ENCODE measurements at regions not wholly inside any gene's neighbourhood (a gene's known extent, or its start where the extent isn't known, plus 50 kb on each side); places are given as distances from the start of the nearest gene placed in this dataset.

GRCh38 chr16:87189426-87189825, 127.8 kb downstream of the C16orf95 start (continued):
- TF ChIP-seq E2F5 (CRISPR knock-in tag; IDR thresholded peaks at IDR 0.05) = no peak
- no peak for TF ChIP-seq KAT7 (CRISPR knock-in tag; IDR thresholded peaks at IDR 0.05; ENCODE audit: borderline replicate concordance)
- TF ChIP-seq USF2 (CRISPR knock-in tag; IDR thresholded peaks at IDR 0.05) = no peak

GRCh38 chr16:87190288-87191230, 126.6 kb downstream of the C16orf95 start:
- H3K4me1 Mint-ChIP-seq = no peaks in the 10 kb centered on the region
- CTCF ChIA-PET = interaction anchor here (0.6 to 3.2 kb wide), 5 partner anchors 12 to 626 kb away, joined by 3 to 13 read pairs (median 7); no protein-coding TSS in a partner anchor
- TF ChIP-seq USF2 (CRISPR knock-in tag; IDR thresholded peaks at IDR 0.05) = no peak
- TF ChIP-seq E2F4 (CRISPR knock-in tag; IDR thresholded peaks at IDR 0.05; ENCODE audit: borderline replicate concordance, low read depth) = no peak
- no peak for TF ChIP-seq E2F5 (CRISPR knock-in tag; IDR thresholded peaks at IDR 0.05)
- TF ChIP-seq TP53 (CRISPR knock-in tag; IDR thresholded peaks at IDR 0.05) = no peak
- no peak for TF ChIP-seq NFATC4 (CRISPR knock-in tag; IDR thresholded peaks at IDR 0.05)
- TF ChIP-seq ZNF396 (CRISPR knock-in tag; IDR thresholded peaks at IDR 0.05; ENCODE audit: borderline replicate concordance) = no peak
- TF ChIP-seq ATF1 (CRISPR knock-in tag; IDR thresholded peaks at IDR 0.05) = no peak
- TF ChIP-seq SP1 (CRISPR knock-in tag; conservative IDR thresholded peaks at IDR 0.05) = no peak
- H3K9me3 Mint-ChIP-seq = peaks cover 39% of the 10 kb centered on the region
- H3K27ac Mint-ChIP-seq = no peak overlapping the region
- H3K4me3 Mint-ChIP-seq = no peak overlapping the region
- DNase-seq (ENCODE audit: low spot score) (no peak), ATAC-seq (no peak)
- H3K27me3 Mint-ChIP-seq (ENCODE audit: low read depth) = peaks cover 4% of the 10 kb centered on the region
- POLR2A ChIA-PET = no interaction called here
- peaks cover 19% of the 10 kb centered on the region for H3K36me3 Mint-ChIP-seq

GRCh38 chr16:87192452-87193073, 124.6 kb downstream of the C16orf95 start:
- Mint-ChIP-seq H3K27me3 (ENCODE audit: low read depth) (peaks cover 4% of the 10 kb centered on the region), H3K9me3 (peaks cover 34% of the 10 kb centered on the region), H3K27ac (no peak overlapping the region), H3K4me3 (no peak overlapping the region), H3K36me3 (peaks cover 11% of the 10 kb centered on the region), H3K4me1 (no peaks in the 10 kb centered on the region)
- ATAC-seq (no peak), DNase-seq (ENCODE audit: low spot score) (no peak)
- ChIA-PET POLR2A (no interaction called here), CTCF (interaction anchor here (1.6 kb wide), 1 partner anchor 105 kb away, joined by 5 read pairs; no protein-coding TSS in a partner anchor)
- no peak for TF ChIP-seq CREM (CRISPR knock-in tag; IDR thresholded peaks at IDR 0.05)
- no peak for TF ChIP-seq ERG (CRISPR knock-in tag; IDR thresholded peaks at IDR 0.05)
- TF ChIP-seq ZNF423 (CRISPR knock-in tag; IDR thresholded peaks at IDR 0.05) = no peak
- TF ChIP-seq ATF2 (CRISPR knock-in tag; IDR thresholded peaks at IDR 0.05; ENCODE audit: borderline replicate concordance, low read depth) = no peak
- no peak for TF ChIP-seq PRDM15 (CRISPR knock-in tag; IDR thresholded peaks at IDR 0.05)
- no peak for TF ChIP-seq OVOL2 (CRISPR knock-in tag; IDR thresholded peaks at IDR 0.05; ENCODE audit: borderline replicate concordance)
- no peak for TF ChIP-seq E2F4 (CRISPR knock-in tag; IDR thresholded peaks at IDR 0.05; ENCODE audit: borderline replicate concordance, low read depth)
- no peak for TF ChIP-seq ZBTB21 (CRISPR knock-in tag; IDR thresholded peaks at IDR 0.05; ENCODE audit: borderline replicate concordance)
- no peak for TF ChIP-seq FOXP1 (CRISPR knock-in tag; IDR thresholded peaks at IDR 0.05; ENCODE audit: borderline replicate concordance)
